Colonic mucosa (tissue), 4 donors: ENCODE measurements at regions not wholly inside any gene's neighbourhood (a gene's known extent, or its start where the extent isn't known, plus 50 kb on each side); places are given as distances from the start of the nearest gene placed in this dataset.
"Not testable (repeated sequence)": the region's sequence is repeated elsewhere in the genome, so short reads cannot be mapped to it uniquely, and the experiment has no call there.

Experiments used
- DNase-seq: peaks from one replicate; pipeline ENCODE4 v3.0.0-alpha.2; 2020
- H3K27ac ChIP-seq: fragments of 200-600 bp; one replicate; pipeline ENCODE4 v1.8.0; 2021
- H3K27me3 ChIP-seq: fragments of 200-600 bp; one replicate; pipeline ENCODE4 v1.8.0; 2021
- H3K36me3 ChIP-seq: fragments of 200-600 bp; one replicate; pipeline ENCODE4 v1.8.0; 2021
- H3K4me1 ChIP-seq: fragments of 200-600 bp; one replicate; pipeline ENCODE4 v1.8.0; 2021; ENCODE audit warnings: mild to moderate bottlenecking
- H3K4me3 ChIP-seq: fragments of 200-600 bp; one replicate; pipeline ENCODE4 v1.8.0; 2021
- H3K9ac ChIP-seq, 2 donors: one replicate each; pipeline ENCODE4 v1.7.0; 2013; ENCODE audit warnings: control low read depth in 2 of 2, low read depth in 2 of 2, low read length in 2 of 2
- H3K9me3 ChIP-seq: fragments of 200-600 bp; one replicate; pipeline ENCODE4 v1.8.0; 2021
- intact Hi-C: fragments of 100-400 bp; cut with DNase I; formaldehyde crosslinking; loops from one replicate; pipeline ENCODE4 v1.14.1; 2022
- TF ChIP-seq, protein P1 (sequence below): fragments of 200-600 bp; IDR thresholded peaks from one replicate; pipeline ENCODE4 v1.8.0; 2022; ENCODE audit warnings: antibody characterized with exemption, mild to moderate bottlenecking
- donor health status: healthy.
- donor health status: DM: no; HTN: no; CAD: no.
- donor health status: DM: no; HTN: no; CAD: no.

- TF ChIP-seq, protein P1, sequence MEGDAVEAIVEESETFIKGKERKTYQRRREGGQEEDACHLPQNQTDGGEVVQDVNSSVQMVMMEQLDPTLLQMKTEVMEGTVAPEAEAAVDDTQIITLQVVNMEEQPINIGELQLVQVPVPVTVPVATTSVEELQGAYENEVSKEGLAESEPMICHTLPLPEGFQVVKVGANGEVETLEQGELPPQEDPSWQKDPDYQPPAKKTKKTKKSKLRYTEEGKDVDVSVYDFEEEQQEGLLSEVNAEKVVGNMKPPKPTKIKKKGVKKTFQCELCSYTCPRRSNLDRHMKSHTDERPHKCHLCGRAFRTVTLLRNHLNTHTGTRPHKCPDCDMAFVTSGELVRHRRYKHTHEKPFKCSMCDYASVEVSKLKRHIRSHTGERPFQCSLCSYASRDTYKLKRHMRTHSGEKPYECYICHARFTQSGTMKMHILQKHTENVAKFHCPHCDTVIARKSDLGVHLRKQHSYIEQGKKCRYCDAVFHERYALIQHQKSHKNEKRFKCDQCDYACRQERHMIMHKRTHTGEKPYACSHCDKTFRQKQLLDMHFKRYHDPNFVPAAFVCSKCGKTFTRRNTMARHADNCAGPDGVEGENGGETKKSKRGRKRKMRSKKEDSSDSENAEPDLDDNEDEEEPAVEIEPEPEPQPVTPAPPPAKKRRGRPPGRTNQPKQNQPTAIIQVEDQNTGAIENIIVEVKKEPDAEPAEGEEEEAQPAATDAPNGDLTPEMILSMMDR, result no peak
- H3K4me3 ChIP-seq, result no peak overlapping the region
- H3K9ac ChIP-seq, result no peak overlapping the region
- no peak overlapping the region for H3K27ac ChIP-seq
- H3K9me3 ChIP-seq, result no peaks in the 10 kb centered on the region
- no peaks in the 10 kb centered on the region for H3K36me3 ChIP-seq
- no peaks in the 10 kb centered on the region for H3K4me1 ChIP-seq
- no peaks in the 10 kb centered on the region for H3K27me3 ChIP-seq
- intact Hi-C loops, result no loop called here
- DNase-seq, result no peak
Observed at GRCh38 chr18:73118121-73118816, 250.5 kb upstream of the NETO1 start.

- TF ChIP-seq, protein P1, result no peak
- no peak for DNase-seq
- Histone ChIP-seq H3K4me3 (no peak overlapping the region), H3K27ac (no peak overlapping the region), H3K9me3 (no peaks in the 10 kb centered on the region), H3K4me1 (no peaks in the 10 kb centered on the region), H3K9ac (no peak overlapping the region), H3K27me3 (no peaks in the 10 kb centered on the region), H3K36me3 (no peaks in the 10 kb centered on the region)
- intact Hi-C loops, result no loop called here
Observed at GRCh38 chr18:73110307-73110706, 242.5 kb upstream of the NETO1 start.

DNA sequence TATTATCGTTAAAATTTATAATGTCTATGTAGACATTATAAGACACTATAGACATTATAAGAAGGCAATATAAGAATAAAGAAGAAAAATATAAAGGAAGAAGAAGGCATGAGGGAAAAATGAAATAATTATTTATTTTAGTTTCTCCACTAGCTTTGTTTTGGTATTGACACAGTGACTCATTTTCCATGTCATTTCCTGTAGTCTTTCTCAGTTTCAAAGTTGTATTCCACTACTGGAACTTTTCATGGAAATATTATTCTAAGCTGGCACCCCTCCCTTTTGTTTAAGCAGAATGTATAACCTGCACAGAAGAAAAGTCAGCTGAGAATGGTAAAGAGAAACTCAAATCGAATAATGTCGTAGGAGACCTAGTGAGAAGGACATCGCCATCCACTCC is 234.2 kb upstream of the NETO1 start:
- Histone ChIP-seq H3K27me3 (no peaks in the 10 kb centered on the region), H3K27ac (no peak overlapping the region), H3K36me3 (no peaks in the 10 kb centered on the region), H3K4me1 (no peaks in the 10 kb centered on the region), H3K9me3 (no peaks in the 10 kb centered on the region), H3K4me3 (no peak overlapping the region), H3K9ac (no peak overlapping the region)
- DNase-seq, result no peak
- TF ChIP-seq, protein P1, result no peak
- intact Hi-C loops, result no loop called here

- H3K4me3 ChIP-seq, DNase-seq, H3K9ac ChIP-seq, H3K4me1 ChIP-seq, H3K27ac ChIP-seq, intact Hi-C loops, H3K36me3 ChIP-seq, H3K9me3 ChIP-seq, H3K27me3 ChIP-seq: not testable (repeated sequence)
Observed at GRCh38 chr18:73101491-73101890, 233.7 kb upstream of the NETO1 start.

DNA sequence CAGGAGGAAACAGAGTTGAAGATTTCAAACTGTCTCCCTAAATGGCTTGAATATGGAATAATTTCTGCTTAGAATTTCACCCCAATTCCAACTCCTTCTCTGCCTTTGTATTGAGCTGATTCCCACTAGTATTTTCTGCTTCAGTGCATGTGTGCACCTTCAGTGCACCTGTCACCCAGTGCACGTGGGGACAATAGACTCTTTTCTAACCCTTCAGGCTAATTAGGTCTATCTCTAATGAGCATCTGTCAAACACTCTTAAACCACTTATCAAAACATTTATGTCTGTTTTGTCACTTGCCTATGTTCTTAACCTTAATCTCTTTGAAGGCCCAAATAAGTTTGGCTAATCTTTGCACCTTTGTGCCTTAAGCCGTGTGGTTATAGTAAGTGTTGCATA is 232.0 kb upstream of the NETO1 start:
- Histone ChIP-seq H3K9ac (no peak overlapping the region), H3K9me3 (no peaks in the 10 kb centered on the region), H3K27ac (no peak overlapping the region), H3K36me3 (no peaks in the 10 kb centered on the region), H3K4me1 (no peaks in the 10 kb centered on the region), H3K27me3 (no peaks in the 10 kb centered on the region), H3K4me3 (no peak overlapping the region)
- no peak for DNase-seq
- TF ChIP-seq, protein P1, result no peak
- intact Hi-C loops, result no loop called here

- TF ChIP-seq, protein P1, result no peak
- Histone ChIP-seq H3K27me3 (no peaks in the 10 kb centered on the region), H3K4me3 (no peak overlapping the region), H3K4me1 (no peaks in the 10 kb centered on the region), H3K36me3 (no peaks in the 10 kb centered on the region), H3K9me3 (no peaks in the 10 kb centered on the region), H3K27ac (no peak overlapping the region), H3K9ac (no peak overlapping the region)
- DNase-seq, result no peak
- intact Hi-C loops, result no loop called here
Observed at GRCh38 chr18:73093687-73094250, 226.0 kb upstream of the NETO1 start.
